Stimulated activated CD4-positive, alpha-beta T cell treated with anti-CD3 and anti-CD28 coated beads, Interleukin-15, amount 100 ng/mL, for 24 hours (primary cell): ENCODE measurements at regions not wholly inside any gene's neighbourhood (a gene's known extent, or its start where the extent isn't known, plus 50 kb on each side); places are given as distances from the start of the nearest gene placed in this dataset.

ENCODE experiments used
- DNase-seq: peaks from one replicate; pipeline ENCODE4 v3.0.0-alpha.2; 2020

DNA sequence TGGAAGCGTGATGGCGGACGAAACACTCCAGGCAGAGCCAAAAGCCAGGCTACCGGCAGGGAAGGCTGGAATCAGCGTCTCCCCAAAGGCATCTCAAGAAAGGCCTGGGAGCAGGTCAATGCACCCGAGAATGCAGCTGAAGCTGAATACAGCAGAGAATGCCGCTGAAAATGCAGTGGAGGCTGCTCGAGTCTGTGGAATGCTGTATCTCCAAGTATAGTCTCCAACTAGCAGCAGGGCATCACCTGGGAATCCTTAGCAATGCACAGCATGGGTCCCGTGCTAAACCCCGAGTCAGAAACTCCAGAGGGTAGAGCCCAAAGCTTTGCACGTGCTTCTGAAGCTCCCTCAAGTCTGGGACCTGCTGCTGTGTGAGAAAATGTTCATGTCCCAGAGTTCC is 191.1 kb upstream of the ALKAL2 start:
- DNase-seq = no peak

DNA sequence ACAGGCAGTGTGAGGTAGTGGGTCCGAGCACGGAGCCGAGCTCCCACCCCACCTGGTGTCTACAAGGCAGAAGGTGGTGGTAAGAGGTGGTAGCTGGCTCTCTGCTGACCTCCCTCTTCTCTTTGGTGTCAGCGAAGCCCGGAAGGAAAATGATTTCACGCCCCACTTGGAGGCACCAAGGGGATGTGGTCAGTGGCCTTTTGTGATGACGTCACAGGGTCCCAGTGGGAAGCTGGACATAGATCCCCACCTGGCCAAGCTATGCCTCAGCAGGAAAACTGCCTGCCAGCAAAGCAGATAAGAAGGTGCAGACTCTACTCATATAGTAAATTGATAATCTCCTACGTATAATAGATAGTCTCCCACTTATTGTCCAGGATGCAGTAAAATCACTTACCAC is 183.7 kb upstream of the ALKAL2 start:
- DNase-seq = no peak

DNA sequence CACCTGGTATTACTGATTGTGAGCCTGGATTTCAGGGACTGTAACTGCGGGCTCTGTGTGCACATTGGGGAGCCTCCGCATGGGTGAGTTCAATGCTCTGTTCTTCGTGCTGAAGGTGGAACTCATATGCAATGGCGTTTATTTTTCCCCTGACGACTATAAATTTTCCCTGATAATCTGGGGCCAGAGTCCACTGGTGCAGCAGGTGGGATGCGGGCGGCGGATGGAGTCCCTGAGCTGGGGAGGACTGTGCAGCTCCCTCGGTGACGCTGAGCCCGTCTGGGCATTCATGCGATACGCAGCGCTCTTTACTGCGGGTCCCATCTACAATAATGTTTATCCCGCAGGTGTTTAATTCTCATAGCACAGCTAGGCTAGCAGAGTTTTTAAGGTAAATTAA is 181.6 kb upstream of the ALKAL2 start:
- no peak for DNase-seq

DNA sequence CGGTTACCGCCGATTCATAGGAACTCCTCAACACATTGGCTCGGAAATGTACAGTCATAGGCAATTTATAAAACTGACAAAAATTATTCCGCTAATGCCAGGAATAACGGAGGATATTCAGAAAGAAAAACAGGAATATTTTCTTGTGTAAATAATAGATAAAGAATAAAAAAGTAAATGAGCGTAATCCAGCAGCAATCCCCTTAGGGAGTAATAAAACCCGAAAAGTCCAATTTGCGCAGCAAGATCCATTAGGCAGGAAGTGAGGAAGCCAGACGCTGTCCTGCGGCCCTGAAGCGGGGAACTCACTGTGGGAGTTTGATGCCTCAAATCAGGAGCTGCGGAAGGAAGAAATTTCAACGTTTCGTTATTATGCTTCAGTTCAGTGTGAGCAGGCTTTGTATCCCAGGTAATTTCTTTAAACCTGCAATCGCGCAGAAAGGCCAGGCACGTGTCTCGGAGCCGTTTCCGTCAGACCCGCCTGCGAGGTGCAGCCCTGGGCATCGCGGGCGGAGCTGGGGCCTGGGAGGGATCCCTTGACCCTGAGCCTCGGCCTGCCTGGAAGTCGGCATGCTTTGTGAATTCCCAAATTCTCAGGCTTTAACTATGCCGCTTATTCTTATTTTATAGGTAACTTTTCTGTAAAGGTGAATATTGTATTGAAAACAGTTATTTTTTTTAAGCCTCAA is 180.9 kb upstream of the ALKAL2 start:
- DNase-seq = no peak

DNA sequence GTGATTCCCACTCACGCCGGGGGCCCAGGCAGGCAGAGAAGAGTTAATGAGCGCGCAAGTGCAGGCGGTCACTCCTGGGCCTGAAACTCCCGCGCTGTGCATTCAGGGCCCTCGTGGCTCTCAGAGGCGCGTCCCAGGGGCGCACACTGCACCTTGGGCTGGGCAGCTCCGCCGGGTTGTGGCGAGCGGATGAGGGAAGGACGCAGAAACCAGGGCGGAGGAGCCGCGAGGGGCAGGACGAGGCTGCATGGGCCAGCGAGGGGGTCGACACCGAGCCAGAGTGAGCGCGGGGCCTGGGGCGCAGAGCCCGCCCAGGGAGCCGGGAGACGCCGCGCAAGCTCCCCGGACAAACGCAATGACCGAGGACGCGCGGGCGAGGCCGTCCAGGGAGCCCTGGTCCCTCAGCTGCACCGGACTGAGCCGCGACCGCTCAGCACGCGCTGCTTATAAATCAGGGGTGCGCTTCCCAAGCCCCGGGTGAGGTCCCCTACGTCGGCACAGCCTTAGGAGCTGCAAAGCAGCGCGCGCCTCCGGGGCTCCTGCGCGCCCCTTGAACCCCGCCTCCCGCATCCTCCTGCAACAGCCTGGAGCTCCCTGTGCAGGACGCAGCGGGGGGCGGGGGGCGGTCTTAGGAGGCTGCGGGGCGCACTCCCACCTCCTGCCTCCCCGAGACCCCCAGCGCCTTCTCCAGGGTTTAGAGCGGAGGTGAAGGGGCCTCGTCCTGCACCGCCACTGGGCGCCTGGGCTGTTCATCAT is 180.2 kb upstream of the ALKAL2 start:
- no peak for DNase-seq

DNA sequence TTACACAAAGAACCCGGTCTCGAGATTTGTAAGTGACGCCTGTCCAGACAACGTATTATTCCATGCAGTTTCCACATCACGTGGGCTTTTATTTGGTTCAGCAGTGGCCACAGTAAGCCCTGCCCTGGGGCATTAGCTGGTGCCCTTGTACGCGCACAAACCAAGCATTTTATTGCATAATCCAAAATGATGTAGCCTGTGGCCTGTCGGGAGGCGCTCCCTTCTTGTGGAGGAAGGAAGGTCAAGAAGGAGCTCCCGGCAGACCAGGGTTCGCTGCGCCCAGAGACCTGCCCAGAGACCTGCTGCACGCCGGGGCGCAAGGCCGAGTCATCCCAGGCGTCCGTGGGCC is 179.6 kb upstream of the ALKAL2 start:
- DNase-seq = no peak

DNA sequence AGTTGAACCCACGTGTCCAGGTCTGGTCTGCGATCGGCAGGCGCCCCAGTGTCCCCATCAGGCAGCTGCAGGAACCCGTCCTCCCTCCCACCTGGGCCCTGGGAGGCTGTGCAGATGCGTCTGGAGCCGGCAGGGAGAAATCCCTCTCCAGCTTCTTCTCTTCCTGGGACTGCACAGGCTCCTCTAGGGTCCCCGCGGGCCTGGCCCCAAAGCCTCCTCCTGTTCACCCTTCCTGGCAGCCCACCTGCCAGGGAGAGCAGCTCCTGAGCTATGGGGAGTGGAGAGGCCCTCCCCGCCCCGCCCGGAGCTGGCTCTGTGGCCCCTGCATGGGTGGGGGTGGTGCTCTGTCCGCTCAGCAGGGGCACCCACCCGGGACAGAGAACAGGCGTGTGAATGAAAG is 179.2 kb upstream of the ALKAL2 start:
- no peak for DNase-seq

DNA sequence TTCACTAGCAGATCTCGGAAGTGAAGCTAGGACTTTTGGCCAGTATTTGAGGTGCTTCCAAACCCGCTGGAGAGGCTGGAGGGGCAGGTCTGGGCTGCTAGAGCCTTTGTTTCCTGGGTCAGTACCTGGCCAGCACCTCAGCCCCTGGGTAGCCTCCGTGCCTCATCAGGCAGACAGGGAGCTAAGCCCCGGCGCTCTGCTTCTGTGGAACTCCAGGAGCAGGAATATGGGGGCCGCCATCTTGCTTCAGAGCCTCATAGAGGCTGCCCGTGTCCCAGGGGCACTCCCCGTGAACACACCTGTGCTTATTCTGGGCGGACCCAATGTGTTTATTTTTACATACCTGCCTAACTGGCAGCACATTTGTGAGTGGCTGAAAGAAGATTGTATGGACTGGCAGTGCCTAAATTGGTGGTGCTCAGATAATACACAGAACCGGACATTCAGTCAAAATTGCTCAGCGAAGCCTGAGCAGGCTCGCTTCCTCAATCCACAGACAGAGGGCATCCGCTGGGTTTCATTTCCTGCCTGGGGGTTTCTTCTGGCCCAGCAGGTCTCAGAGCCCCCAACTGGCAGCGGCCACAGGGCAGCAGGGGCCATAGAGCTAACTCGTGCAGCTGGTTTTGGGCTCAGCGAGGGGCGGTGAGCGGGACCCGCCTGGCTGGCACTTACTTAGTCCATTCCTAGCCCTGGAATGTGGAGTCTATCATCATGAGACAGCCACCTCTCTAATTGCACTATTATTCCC is 176.8 kb upstream of the ALKAL2 start:
- no peak for DNase-seq

DNA sequence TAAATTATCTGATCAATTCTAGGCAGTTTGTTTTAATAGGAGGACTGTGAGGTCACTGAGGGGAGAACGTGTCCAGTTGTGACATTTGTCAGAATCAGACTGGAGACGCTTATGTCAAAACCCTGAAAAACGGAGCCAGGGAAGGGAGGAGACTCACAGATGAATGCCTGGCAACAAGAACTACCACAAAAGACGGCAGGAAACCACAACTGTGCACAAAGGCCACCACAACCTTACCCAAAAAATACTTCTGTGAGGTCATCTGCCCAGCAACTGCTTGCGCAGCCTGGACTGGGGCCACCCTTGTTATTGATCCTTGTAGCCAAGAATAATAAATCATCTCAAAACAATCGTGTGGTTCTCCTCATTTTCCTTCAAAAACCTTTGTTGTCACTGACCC is 173.0 kb upstream of the ALKAL2 start:
- peak; percentile 22 for DNase-seq

DNA sequence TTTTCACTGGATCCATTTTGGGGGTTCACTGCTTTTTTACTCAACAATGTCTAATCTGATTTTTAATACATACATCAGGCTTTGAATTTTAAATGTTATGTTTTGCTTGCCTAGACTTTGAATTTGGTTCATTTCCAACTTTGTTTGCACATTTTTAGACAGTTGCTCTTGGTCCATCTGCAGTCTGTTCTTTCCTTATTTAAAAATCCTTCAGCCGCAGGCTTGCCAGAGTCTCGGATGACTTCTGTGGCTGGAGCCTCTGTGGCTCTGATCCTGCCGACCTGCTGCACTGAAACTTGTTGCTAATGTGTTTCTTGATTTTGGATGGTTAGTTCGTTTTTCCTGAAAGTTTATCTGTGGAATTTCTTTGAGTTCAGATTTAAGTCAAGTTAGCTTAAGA is 172.0 kb upstream of the ALKAL2 start:
- DNase-seq = no peak

DNA sequence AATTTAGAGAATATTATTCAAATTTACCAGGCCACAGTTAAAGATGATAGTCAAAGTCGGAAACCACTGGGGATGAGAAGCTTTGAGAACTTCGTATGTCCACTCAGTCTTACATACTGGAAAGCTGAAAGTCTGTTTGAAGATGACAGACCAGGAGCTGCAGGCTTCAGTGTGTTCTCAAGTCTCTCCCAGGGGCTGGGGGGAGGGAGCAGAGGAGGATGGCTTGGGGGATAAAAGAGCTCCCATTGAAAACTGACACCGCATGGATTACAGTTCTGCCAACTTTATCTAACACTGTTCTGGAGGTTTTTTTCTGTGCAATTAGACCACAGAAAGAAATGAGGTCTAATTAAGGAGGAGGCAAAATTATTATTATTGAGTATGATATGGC is 170.5 kb upstream of the ALKAL2 start:
- no peak for DNase-seq

DNA sequence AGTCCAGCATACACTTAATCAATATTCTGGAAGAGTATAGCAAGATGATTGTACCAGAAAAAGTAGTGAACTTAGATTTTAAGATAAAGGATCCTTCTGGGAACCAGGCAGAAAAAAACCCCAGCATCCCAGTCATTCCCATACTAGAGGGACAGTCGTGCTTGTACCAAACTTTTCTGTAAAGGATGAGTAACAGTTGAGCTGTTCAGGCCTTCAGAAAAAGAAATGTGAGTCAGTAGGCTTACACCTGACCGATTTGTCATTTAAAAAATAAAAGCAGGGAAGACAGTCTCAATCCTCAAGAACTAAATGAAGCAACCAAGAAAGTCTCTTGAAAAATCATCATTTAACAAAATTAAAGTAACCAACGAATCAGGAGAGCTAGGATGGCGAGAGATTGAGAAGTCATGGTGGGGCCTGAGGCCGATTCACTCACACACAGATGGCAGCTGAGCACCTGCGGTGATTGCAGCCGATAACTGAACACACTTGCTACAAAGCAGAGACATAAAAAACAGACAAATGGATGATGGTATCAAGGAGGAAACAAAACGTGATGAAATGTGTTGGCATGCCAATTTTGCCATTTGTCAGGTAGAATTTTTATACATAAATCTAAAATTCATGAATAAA is 170.0 kb upstream of the ALKAL2 start:
- DNase-seq = no peak

DNA sequence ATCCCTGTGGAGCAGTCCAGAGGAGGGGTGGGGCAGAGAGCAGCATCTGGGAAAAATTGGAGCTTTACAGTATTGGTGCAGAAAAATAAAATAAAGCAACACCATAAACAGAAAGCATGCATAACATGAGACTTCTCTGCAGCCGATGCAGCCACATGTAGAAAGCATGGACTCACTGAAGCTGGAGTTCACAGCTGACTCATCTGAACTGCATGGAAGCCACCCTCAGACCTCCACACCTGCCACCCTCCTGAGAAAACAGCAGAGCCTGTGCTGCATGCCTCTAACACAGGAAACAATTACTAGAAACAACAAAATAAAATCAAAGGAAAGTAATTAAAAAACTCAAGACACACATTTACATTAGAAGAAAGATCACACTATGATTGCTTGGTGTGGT is 169.4 kb upstream of the ALKAL2 start:
- DNase-seq = no peak

DNA sequence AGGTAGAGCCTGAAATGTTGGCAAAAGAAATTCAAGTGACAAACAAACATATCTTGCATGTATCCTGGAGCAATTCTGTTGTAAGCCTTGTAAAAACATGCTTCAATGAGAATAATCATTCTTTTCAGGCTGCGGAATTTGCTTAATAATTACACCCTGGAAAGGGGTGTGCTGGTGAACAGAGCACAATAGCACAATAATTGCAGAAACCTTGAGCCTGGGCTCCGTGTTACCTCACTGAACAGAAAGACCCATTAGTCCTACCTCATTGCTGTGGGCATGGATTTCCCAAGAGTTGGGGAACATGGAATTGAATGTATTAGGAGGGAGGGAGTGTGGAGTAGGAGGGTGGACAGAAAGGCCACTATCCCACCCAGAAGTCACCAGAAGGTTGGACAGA is 168.0 kb upstream of the ALKAL2 start:
- DNase-seq = no peak

DNA sequence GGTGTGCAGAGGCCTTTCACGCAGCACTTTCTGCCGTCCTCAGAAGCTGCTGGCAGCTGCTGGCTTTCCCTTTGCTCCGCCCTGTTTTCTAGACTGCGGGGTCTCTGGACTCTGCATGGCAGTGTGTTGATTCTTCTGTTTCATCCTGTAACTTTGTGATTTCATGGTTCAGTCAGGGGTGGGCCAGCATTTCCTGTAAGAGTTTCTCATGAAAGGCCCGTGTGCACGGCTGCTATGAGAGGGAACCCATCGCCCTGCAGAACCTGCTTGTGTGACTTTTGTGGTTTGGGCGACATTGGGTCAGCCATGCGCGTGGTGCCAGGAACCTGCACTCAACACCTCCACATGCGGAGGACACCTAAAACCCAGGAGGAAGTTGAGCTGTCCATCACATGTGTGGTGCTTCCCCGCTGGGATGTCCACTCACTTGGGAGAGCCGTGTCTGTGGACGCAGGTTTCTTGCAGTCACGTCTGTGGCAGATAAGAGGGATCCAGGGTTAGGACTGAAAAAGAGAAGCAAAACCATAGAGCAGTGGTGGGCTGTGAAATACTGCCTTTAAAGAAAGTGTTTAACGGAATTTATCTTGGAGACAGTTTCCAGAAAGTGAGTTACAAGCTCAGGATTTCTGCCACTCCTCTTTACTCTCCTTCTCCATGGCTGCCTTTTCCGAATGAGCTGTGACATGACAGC is 167.3 kb upstream of the ALKAL2 start:
- no peak for DNase-seq

DNA sequence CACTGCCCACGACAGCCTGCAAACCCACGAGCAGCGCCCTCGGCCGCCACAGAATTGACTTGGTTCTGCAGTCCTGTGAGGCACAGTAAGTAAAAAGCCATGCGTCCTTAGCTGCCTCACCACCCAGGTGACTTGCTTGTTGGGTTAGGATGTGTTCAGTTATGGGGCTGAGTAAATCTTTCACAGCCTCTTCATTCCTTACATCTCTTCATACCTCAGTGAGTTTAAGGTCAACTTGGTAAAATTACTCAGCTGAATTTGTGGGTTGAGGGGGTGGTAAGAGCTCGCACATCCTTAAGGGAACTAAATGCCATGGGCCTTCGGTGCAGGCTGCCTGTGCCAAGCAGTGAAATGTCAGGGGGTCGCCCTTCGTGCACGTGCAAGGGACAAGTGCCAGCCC is 165.2 kb upstream of the ALKAL2 start:
- DNase-seq = no peak

DNA sequence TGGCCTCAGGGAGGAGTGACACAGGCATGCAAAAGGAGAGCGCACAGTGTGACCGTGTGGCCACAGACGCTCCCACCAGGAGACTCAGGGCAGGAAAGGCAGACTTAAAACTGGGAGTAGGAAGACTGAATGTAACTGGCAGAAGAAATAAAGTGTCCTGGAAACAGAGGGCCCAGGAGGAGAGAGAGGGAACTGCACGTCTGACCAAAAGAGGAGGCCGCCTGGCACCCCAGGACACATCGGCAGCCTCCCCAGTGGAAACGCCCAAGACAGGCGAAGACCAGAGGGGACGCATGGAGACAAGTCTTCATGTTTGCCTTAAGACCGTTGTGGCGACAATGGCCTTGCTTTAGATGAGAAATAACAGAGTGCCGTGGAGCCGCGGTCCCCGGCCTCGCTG is 163.6 kb upstream of the ALKAL2 start:
- DNase-seq = no peak

DNA sequence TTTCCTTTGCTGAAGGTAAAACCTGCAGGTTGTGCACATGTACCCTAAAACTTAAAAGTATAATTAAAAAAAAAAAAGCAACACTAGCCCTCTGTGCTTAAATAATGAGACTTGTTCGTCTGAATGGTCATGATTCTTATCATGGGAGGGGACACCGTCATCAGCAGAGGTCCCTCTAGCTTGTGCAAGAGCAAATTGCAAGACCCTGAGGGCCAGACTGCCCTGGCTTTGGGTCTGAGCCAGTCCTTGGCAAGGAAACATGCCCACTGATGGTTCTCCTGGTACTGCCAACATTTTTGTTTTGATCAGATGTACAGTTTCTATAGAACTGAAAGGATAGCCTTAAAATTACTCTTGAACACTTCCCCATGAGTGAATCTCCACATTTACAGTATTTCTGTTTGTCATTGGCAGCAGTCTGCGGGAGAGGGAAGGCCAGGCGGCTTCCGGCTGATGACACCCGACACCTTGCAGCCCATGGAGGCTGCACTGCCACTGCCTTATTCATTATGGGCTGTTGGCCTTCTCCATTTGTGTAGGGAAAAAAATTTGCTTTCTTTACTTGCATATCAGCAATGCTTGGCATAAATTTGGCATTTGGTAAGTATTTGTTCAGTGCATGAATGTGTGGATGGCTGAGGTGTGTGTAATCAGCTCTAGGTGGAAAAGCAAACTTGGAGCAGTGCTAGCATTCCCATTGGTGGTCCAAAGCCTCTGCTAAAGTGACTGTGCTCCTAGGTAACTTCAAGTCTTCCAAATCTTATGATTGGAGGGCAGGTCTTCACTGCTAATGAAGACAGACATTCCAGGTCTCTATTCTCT is 161.6 kb upstream of the ALKAL2 start:
- DNase-seq = no peak

DNA sequence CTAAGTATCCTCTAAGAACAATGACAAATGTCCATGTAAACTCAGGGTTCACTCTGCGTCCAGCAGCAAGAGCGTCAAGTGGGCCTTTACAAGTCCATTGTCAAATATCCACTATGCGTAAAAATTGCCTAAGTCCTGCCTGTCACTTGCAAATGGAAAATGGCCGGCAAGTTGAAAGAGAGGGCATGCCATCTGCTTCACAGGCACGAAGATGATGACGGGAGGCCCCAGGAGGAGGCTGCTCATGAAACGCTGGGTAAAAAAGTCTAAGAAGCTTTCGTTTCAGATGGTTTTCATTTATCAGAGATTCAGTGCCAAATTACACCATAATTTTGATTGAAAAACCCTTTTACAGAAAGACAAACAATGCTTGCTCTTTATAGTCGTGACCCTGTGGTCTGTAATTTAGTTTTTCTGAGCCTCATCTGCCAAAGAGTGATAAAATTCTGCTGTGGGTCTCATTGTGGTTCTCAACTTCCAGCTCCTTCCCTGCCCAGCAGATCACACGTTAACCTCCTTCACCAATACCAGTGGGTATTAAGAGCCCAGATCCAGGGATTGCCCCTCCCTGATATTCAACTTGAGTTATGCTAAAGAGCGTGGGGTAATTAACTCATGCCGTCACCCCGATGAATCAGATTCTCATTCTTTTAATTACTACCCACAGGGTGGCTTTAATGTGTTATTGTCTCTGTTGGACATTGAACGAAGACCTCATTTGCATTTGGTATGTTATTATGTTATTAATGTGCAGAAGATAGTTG is 160.2 kb upstream of the ALKAL2 start:
- DNase-seq = no peak

DNA sequence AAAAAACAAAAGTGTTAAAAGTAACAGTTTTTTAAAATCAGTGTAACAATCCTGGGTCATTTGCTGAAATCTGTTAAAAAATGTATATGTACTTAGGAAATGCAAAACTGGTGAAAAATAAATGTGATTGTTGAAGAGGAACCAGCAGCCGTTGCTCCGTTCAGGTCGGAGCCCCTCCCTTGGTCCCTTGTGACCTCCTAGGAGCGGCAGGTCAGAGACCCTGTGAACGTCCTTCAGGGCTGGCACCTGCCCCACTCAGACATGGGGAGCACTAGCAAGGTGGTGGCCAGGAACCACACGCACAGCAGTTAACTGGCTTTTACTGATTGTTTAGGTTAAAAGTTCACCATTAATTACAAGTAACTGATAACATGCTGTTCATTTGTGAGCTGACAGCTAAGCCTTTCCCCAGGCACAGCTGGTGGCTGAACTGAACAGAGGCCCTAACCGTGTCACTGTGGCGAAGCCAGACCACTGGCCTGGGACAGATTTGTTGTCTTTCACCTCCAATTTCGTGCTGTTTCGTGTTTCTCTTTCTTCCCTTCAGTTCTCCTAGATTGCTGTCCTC is 159.2 kb upstream of the ALKAL2 start:
- DNase-seq = no peak

DNA sequence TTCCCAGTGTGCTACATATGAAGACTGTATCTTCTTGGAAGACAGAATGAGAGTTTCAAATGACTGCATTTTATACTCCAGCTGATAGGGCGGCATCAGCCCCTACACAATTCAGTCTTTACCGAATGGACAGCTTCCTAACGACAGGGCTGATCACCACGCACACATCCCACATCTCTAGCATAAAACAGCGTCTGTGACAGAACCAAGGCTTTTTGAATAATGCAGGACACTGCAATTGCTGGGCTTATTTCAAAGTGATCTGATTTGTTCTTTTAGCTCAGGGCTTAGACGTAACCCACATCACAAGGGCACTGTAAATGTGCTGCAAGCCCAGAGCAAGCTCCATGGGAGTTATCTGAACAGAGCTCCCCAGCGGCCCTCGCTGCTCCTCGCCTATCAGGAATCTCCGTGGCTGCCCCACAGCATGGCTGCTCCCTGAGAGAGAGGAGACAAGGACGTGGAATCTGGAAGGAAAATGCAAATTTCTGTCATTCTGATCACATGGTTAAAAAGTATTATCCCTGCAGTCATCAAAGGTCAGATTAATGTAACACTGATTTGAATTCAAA is 158.5 kb upstream of the ALKAL2 start:
- no peak for DNase-seq
